ENCODE measurements at regions not wholly inside any gene's neighbourhood (a gene's known extent, or its start where the extent isn't known, plus 50 kb on each side); places are given as distances from the start of the nearest gene placed in this dataset.

DNA sequence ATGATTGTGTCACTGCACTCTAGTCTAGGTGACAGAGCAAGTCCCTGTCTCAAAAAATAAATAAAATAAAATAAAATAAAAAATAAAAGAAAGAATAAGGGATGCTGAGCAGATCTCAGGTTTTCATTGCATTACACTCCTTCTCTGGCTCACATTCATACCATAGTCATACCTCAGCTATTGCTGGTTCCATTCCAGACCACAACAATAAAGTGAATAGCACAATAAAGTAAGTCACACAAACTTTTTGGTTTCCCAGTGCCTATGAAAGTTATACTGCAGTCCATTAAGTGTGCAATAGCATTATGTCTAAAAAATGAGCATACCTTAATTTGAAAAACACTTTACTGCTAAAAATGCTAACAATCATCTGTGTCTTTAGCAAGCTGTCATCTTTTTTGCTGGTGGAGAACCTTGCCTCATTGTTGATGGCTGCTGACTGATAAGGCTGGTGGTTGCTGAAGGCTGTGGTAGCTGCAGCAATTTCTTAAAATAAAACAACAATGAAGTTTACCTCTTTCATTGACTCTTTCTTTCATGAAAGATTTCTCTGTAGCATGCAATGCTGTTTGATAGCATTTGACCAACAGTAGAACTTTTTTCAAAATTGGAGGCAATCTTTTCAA lies 415.7 kb downstream of the ZNF608 start:
- ATAC-seq (no peak), FAIRE-seq (no peak), DNase-seq (ENCODE audit: extremely low read depth in 1 of 4, low spot score in 3 of 4) (no peak)
- Histone ChIP-seq H3K79me2 (ENCODE audit: control insufficient read depth, insufficient read depth, low read length) (no peaks in the 10 kb centered on the region), H3K4me3 (no peak overlapping the region), H3K9ac (ENCODE audit: insufficient read depth in 1 of 2, low read depth in 2 of 2, low read length in 2 of 2) (no peak overlapping the region), H3K27me3 (ENCODE audit: control insufficient read depth in 2 of 2, insufficient read depth in 2 of 2, low read length in 2 of 2) (no peaks in the 10 kb centered on the region), H3K9me1 (ENCODE audit: control insufficient read depth, insufficient read depth, low read length) (no peaks in the 10 kb centered on the region), H3K4me1 (replicated peaks in 1 of 2; ENCODE audit: control insufficient read depth in 2 of 2, insufficient read depth in 2 of 2, low read length in 2 of 2) (no peaks in the 10 kb centered on the region), H3K4me2 (ENCODE audit: insufficient read depth, low read length) (no peak overlapping the region), H3K27ac (ENCODE audit: extremely low read depth, low read depth, low read length) (no peak overlapping the region), H3K9me3 (replicated peaks; ENCODE audit: control insufficient read depth, insufficient read depth, low read depth, low read length) (no peaks in the 10 kb centered on the region), H2AFZ (ENCODE audit: low read depth, low read length) (no peak overlapping the region), H3K36me3 (ENCODE audit: control insufficient read depth, insufficient read depth, low read length) (no peaks in the 10 kb centered on the region), H4K20me1 (replicated peaks; ENCODE audit: control insufficient read depth, insufficient read depth, low read length) (no peaks in the 10 kb centered on the region)
- TF ChIP-seq TCFL5 (CRISPR knock-in tag; conservative IDR thresholded peaks at IDR 0.05): no peak
- TF ChIP-seq ZNF324 (CRISPR knock-in tag; IDR thresholded peaks at IDR 0.05): no peak
- TF ChIP-seq MEF2D (tag; conservative IDR thresholded peaks at IDR 0.05; ENCODE audit: low read depth): no peak
- no peak for TF ChIP-seq SRSF7 (optimal IDR thresholded peaks at IDR 0.05; ENCODE audit: low read depth, low read length)
- no peak for TF ChIP-seq ZNF561 (CRISPR knock-in tag; conservative IDR thresholded peaks at IDR 0.05)
- TF ChIP-seq FOXM1 (IDR thresholded peaks at IDR 0.05; ENCODE audit: low read depth): no peak
- no peak for TF ChIP-seq FOXM1 (CRISPR knock-in tag; IDR thresholded peaks at IDR 0.05; ENCODE audit: low read depth)
- in situ Hi-C loops (cut with MboI) (no loop called here), intact Hi-C loops (cut with micrococcal nuclease) (no loop called here)
- CTCF ChIA-PET (ENCODE audit: low intra/inter-chr PET ratio): no interaction called here
- POLR2A ChIA-PET: no interaction called here
- no TSS peak for BruUV-seq (replicated peaks)

- Histone ChIP-seq H3K9me1 (ENCODE audit: control insufficient read depth, insufficient read depth, low read length) (no peaks in the 10 kb centered on the region), H3K9ac (ENCODE audit: insufficient read depth in 1 of 2, low read depth in 2 of 2, low read length in 2 of 2) (no peak overlapping the region), H3K4me2 (ENCODE audit: insufficient read depth, low read length) (no peak overlapping the region), H3K36me3 (ENCODE audit: control insufficient read depth, insufficient read depth, low read length) (no peaks in the 10 kb centered on the region), H3K79me2 (ENCODE audit: control insufficient read depth, insufficient read depth, low read length) (no peaks in the 10 kb centered on the region), H3K27ac (ENCODE audit: extremely low read depth, low read depth, low read length) (no peak overlapping the region), H3K9me3 (replicated peaks; ENCODE audit: control insufficient read depth, insufficient read depth, low read depth, low read length) (no peaks in the 10 kb centered on the region), H2AFZ (ENCODE audit: low read depth, low read length) (no peak overlapping the region), H3K4me3 (no peak overlapping the region), H3K4me1 (replicated peaks in 1 of 2; ENCODE audit: control insufficient read depth in 2 of 2, insufficient read depth in 2 of 2, low read length in 2 of 2) (no peaks in the 10 kb centered on the region), H4K20me1 (replicated peaks; ENCODE audit: control insufficient read depth, insufficient read depth, low read length) (no peaks in the 10 kb centered on the region), H3K27me3 (ENCODE audit: control insufficient read depth in 2 of 2, insufficient read depth in 2 of 2, low read length in 2 of 2) (no peaks in the 10 kb centered on the region)
- CTCF ChIA-PET (ENCODE audit: low intra/inter-chr PET ratio): no interaction called here
- DNase-seq (ENCODE audit: extremely low read depth in 1 of 4, low spot score in 3 of 4): no peak
- TF ChIP-seq CEBPB (tag; IDR thresholded peaks at IDR 0.05): no peak
- no peak for TF ChIP-seq MCM2 (IDR thresholded peaks at IDR 0.05; ENCODE audit: low read depth)
- TF ChIP-seq HNRNPK (IDR thresholded peaks at IDR 0.05; ENCODE audit: low read depth, low read length, poor library complexity, severe bottlenecking): no peak
- no peak for TF ChIP-seq ZNF584 (CRISPR knock-in tag; IDR thresholded peaks at IDR 0.05; ENCODE audit: low read depth)
- no peak for TF ChIP-seq PREB (CRISPR knock-in tag; IDR thresholded peaks at IDR 0.05)
- TF ChIP-seq TAF7 (tag; IDR thresholded peaks at IDR 0.05): no peak
- no peak for TF ChIP-seq ARNT (IDR thresholded peaks at IDR 0.05)
- no peak for TF ChIP-seq MTA2 (IDR thresholded peaks at IDR 0.05; ENCODE audit: low read depth)
- TF ChIP-seq, protein P1, sequence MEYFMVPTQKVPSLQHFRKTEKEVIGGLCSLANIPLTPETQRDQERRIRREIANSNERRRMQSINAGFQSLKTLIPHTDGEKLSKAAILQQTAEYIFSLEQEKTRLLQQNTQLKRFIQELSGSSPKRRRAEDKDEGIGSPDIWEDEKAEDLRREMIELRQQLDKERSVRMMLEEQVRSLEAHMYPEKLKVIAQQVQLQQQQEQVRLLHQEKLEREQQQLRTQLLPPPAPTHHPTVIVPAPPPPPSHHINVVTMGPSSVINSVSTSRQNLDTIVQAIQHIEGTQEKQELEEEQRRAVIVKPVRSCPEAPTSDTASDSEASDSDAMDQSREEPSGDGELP (CRISPR knock-in tag; IDR thresholded peaks at IDR 0.05; ENCODE audit: borderline replicate concordance): no peak
- TF ChIP-seq MEIS2 (IDR thresholded peaks at IDR 0.05; ENCODE audit: partially characterized antibody): no peak
- POLR2A ChIA-PET: no interaction called here
- intact Hi-C loops (cut with micrococcal nuclease): no loop called here
- no peak for FAIRE-seq
- no TSS peak for BruUV-seq (replicated peaks)
- in situ Hi-C loops (cut with MboI): no loop called here
- no peak for ATAC-seq
Measured at GRCh38 chr5:124328201-124328600, 418.2 kb downstream of the ZNF608 start.

All from K562 (cell line).